GM23248 (cell line): ENCODE measurements at regions not wholly inside any gene's neighbourhood (a gene's known extent, or its start where the extent isn't known, plus 50 kb on each side); places are given as distances from the start of the nearest gene placed in this dataset.

Experiments used
- EZH2 ChIP-seq: fragments of 200-600 bp; sonication (generic); IDR thresholded peaks from 2 replicates; pipeline ENCODE4 v1.6.1; 2018; ENCODE audit warnings: antibody characterized with exemption, mild to moderate bottlenecking; ENCODE audit not compliant: insufficient read depth, poor library complexity, severe bottlenecking
- EZH2phosphoT487 ChIP-seq: fragments of 200-600 bp; sonication (generic); IDR thresholded peaks from 2 replicates; pipeline ENCODE4 v1.6.1; 2018; ENCODE audit warnings: antibody characterized with exemption, moderate library complexity, mild to moderate bottlenecking, low read depth; ENCODE audit not compliant: insufficient read depth

DNA sequence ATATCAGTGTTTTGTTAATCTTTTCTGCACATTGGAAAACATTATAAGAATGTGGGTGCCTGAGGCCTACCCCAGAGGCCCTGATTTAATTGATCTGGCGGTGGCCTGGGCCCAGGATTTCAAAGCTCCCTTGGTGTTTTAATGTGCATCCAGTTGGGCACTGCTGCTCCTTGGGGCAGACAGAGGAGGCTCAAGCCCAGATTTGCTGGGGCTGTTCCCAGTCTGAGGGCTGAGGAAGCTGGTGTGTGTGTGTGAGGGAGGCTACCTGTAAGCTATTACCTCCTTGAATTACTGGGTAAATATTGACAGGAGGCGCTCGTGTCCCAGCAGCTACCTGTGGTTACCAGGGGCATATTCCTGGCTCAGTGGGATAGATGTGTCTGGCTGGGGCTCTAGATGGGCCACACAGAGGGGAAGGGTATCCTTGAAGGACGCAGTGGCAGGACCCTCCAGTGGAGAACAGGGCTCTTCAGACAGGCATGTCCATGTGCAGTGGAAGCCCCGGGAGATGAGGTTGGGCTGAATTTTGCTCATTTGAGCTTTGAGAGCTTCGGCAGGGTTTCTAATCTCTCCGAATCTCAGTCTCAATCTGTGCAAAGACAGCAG lies 975.4 kb upstream of the ZNF722 start:
- no peak for TF ChIP-seq EZH2
- no peak for TF ChIP-seq EZH2phosphoT487
